Suprapubic skin (tissue), 3 donors: ENCODE measurements at regions not wholly inside any gene's neighbourhood (a gene's known extent, or its start where the extent isn't known, plus 50 kb on each side); places are given as distances from the start of the nearest gene placed in this dataset.

ENCODE experiments used
- EP300 ChIP-seq: sonication (generic); formaldehyde crosslinking; IDR thresholded peaks from one replicate; pipeline ENCODE4 v1.6.1; 2017; ENCODE audit warnings: antibody characterized with exemption
- POLR2A ChIP-seq, 2 donors: fragments of 450-650 bp; IDR thresholded peaks; one replicate each; pipeline ENCODE4 v1.6.1; 2017; ENCODE audit warnings: antibody characterized with exemption in 2 of 2, mild to moderate bottlenecking in 2 of 2, moderate library complexity in 2 of 2
- TF ChIP-seq, protein P1 (sequence below), 2 donors: fragments of 200-600 bp in 1 of 2; fragments of 450-650 bp in 1 of 2; sonication (generic) in 1 of 2; IDR thresholded peaks; one replicate each; pipeline ENCODE4 v1.5.1; 2016 to 2019; ENCODE audit warnings: antibody characterized with exemption in 2 of 2, mild to moderate bottlenecking in 1 of 2, moderate library complexity in 1 of 2

DNA sequence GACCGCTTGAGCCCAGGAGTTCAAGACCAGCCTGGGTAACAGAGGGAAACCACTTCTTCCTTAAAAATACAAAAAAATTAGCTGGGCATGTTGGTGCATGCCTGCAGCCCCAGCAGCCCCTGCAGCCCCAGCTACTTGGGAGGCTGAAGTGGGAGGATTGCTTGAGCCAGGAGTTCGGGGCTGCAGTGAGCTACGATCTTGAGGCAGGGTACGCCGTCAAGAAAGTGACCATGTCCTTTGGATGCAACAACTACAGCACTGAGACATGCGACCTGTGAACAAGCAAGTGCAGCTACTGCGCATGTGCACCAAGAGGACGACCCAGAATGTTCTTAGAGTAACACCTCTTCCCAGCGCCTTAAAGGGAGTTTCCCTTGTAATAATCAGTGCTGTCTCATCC, 66.6 kb upstream of the ZNF479 start:
- TF ChIP-seq, protein P1, sequence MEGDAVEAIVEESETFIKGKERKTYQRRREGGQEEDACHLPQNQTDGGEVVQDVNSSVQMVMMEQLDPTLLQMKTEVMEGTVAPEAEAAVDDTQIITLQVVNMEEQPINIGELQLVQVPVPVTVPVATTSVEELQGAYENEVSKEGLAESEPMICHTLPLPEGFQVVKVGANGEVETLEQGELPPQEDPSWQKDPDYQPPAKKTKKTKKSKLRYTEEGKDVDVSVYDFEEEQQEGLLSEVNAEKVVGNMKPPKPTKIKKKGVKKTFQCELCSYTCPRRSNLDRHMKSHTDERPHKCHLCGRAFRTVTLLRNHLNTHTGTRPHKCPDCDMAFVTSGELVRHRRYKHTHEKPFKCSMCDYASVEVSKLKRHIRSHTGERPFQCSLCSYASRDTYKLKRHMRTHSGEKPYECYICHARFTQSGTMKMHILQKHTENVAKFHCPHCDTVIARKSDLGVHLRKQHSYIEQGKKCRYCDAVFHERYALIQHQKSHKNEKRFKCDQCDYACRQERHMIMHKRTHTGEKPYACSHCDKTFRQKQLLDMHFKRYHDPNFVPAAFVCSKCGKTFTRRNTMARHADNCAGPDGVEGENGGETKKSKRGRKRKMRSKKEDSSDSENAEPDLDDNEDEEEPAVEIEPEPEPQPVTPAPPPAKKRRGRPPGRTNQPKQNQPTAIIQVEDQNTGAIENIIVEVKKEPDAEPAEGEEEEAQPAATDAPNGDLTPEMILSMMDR (IDR thresholded peaks at IDR 0.05), result no peak
- TF ChIP-seq EP300 (no peak), POLR2A (IDR thresholded peaks at IDR 0.05) (no peak)
